Common myeloid progenitor, CD34-positive (primary cell): ENCODE measurements at regions not wholly inside any gene's neighbourhood (a gene's known extent, or its start where the extent isn't known, plus 50 kb on each side); places are given as distances from the start of the nearest gene placed in this dataset.

Experiments used
- CTCF ChIA-PET: fragments of 350-600 bp; sonication (Branson Sonifier 250); formaldehyde crosslinking; loops from one replicate; lab custom pipeline; 2021; ENCODE audit warnings: antibody characterized with exemption; lab: Charles Lee
- POLR2A ChIA-PET: fragments of 350-600 bp; sonication (Branson Sonifier 250); formaldehyde crosslinking; loops from one replicate; lab custom pipeline; 2021; ENCODE audit warnings: antibody characterized with exemption; lab: Charles Lee
- DNase-seq, 3 donors: peaks; one replicate each; pipeline versions ENCODE4 v3.0.0 to v3.0.0-alpha.2; 2013
- H3K27ac ChIP-seq, 2 experiments: 1 replicate in 1 of 2; 2 replicates in 1 of 2; pipeline ENCODE4 v1.7.0; 2013; ENCODE audit warnings: inconsistent platforms in 2 of 2, low read length in 2 of 2, mild to moderate bottlenecking in 2 of 2, low read depth in 1 of 2, moderate library complexity in 1 of 2; ENCODE audit not compliant: severe bottlenecking in 2 of 2, insufficient read depth in 1 of 2, poor library complexity in 1 of 2
- H3K27me3 ChIP-seq, 5 experiments: replicated peaks in 2 of 5; 1 replicate in 3 of 5; 2 replicates in 2 of 5; pipeline versions ENCODE4 v1.6.1 to v1.7.0; 2013; ENCODE audit warnings: low read length in 4 of 5, mild to moderate bottlenecking in 2 of 5, moderate library complexity in 2 of 5, inconsistent platforms in 1 of 5; ENCODE audit not compliant: insufficient read depth in 5 of 5, control insufficient read depth in 4 of 5
- H3K36me3 ChIP-seq, 4 experiments: 1 replicate in 2 of 4; 2 replicates in 2 of 4; pipeline versions ENCODE4 v1.6.1 to v1.7.0; 2013; ENCODE audit warnings: low read length in 3 of 4, control low read depth in 1 of 4, mild to moderate bottlenecking in 1 of 4; ENCODE audit not compliant: control insufficient read depth in 4 of 4, insufficient read depth in 4 of 4
- H3K4me1 ChIP-seq, 4 experiments: 1 replicate in 3 of 4; 2 replicates in 1 of 4; pipeline versions ENCODE4 v1.6.1 to v1.7.1; 2013; ENCODE audit warnings: low read length in 3 of 4, mild to moderate bottlenecking in 3 of 4, control low read depth in 1 of 4, inconsistent platforms in 1 of 4, moderate library complexity in 1 of 4; ENCODE audit not compliant: control insufficient read depth in 4 of 4, insufficient read depth in 4 of 4; ENCODE audit errors: control extremely low read depth in 1 of 4
- H3K4me3 ChIP-seq, 7 experiments: 1 replicate in 4 of 7; 2 replicates in 3 of 7; pipeline versions ENCODE4 v1.5.1 to v1.7.0; 2013; ENCODE audit warnings: mild to moderate bottlenecking in 7 of 7, low read length in 6 of 7, moderate library complexity in 6 of 7, inconsistent platforms in 2 of 7, low read depth in 2 of 7, control low read depth in 1 of 7; ENCODE audit not compliant: insufficient read depth in 4 of 7, control insufficient read depth in 1 of 7; ENCODE audit errors: extremely low read depth in 1 of 7
- H3K9me3 ChIP-seq, 5 experiments: 1 replicate in 4 of 5; 2 replicates in 1 of 5; pipeline versions ENCODE4 v1.6.1 to v1.7.1; 2013; ENCODE audit warnings: low read length in 4 of 5, mild to moderate bottlenecking in 2 of 5, inconsistent platforms in 1 of 5, low read depth in 1 of 5, moderate library complexity in 1 of 5; ENCODE audit not compliant: control insufficient read depth in 4 of 5, insufficient read depth in 2 of 5; ENCODE audit errors: control extremely low read depth in 1 of 5
- WGBS: methylation state at CpG from one replicate; pipeline ENCODE4 v1.1.5; 2013; ENCODE audit not compliant: insufficient coverage; 5-methylcytosine and 5-hydroxymethylcytosine counted together

- POLR2A ChIA-PET: no interaction called here
- Histone ChIP-seq H3K4me3 (no peak overlapping the region), H3K9me3 (peaks cover 0 to 1% (median 0%) of the 10 kb centered on the region in 5 experiments), H3K4me1 (peaks cover 0 to 7% (median under 1%) of the 10 kb centered on the region in 4 experiments), H3K27ac (no peak overlapping the region), H3K36me3 (no peaks in the 10 kb centered on the region), H3K27me3 (no peaks in the 10 kb centered on the region)
- WGBS: 0% methylated on average over 1 of the region's 1 CpG
- DNase-seq: peak; percentile 3 to 79 (median 46)
- CTCF ChIA-PET: no interaction called here
Measured at GRCh38 chr5:114243972-114244317, 117.9 kb upstream of the KCNN2 start.

DNA sequence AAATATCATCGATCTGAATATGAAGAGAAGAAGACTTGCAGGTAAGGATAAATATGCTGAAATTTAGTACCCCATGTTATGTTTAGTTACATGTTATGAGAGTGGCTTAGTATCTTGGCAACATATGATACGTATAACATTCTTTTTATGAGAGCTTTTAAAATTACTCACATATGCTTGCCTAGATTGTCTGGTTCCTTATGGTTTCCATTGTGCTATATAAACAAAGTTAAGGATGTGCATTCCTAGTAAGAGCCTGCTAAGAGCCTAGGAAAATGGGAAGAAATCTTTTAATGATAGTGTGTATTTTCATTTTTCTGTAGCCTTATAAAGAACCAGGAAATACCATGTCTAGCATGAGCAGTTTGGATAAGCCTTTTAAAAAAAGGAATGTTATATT lies 112.0 kb upstream of the KCNN2 start:
- no peaks in the 10 kb centered on the region for H3K36me3 ChIP-seq
- no peak overlapping the region for H3K4me3 ChIP-seq
- CTCF ChIA-PET: no interaction called here
- H3K9me3 ChIP-seq: no peaks in the 10 kb centered on the region
- POLR2A ChIA-PET: no interaction called here
- no peaks in the 10 kb centered on the region for H3K27me3 ChIP-seq
- no peak for DNase-seq
- no peak overlapping the region for H3K27ac ChIP-seq
- 100% methylated on average over 1 of the region's 2 CpGs for WGBS
- H3K4me1 ChIP-seq: no peaks in the 10 kb centered on the region

DNA sequence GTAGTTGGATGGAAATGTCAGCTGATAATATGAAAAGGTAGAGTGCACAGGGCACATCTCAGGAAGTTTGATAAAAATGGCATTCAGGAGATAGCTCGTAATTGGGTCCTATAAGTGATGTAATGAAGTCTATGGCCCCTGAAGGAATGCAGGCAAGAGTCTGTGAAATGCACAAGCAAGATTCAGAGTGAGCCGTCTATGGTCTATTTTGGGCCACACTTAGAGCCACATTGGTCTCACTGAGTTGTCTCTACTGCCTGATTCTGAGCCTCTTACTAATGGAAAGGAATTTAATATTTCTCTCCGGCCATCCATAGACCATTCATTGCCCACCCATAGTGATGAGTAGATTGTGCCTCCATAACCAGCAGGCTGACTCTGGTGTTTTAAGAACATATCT lies 111.3 kb upstream of the KCNN2 start:
- Histone ChIP-seq H3K36me3 (no peaks in the 10 kb centered on the region), H3K4me3 (no peak overlapping the region), H3K4me1 (no peaks in the 10 kb centered on the region), H3K27ac (no peak overlapping the region), H3K27me3 (no peaks in the 10 kb centered on the region), H3K9me3 (no peaks in the 10 kb centered on the region)
- 92% methylated on average over 2 of the region's 3 CpGs for WGBS
- ChIA-PET POLR2A (no interaction called here), CTCF (no interaction called here)
- no peak for DNase-seq

DNA sequence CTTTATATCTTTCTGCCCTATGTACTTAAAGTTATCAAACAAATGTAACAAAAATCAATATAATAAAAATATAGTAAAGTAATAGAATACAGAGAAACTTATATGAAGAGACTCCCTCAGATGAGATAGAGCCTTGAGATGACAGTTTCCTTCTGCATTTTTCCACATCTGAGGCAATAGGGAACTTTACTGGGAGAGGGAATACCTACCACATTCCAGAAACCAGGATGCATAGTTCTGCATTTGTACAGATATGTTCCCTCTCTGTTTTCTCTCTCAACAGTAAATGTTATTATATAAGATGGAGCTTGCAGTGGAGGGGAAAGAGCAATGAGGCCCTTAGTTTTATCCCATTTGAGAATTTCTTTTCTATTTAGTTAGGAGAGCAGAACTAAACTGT lies 109.6 kb upstream of the KCNN2 start:
- POLR2A ChIA-PET: no interaction called here
- H3K36me3 ChIP-seq: no peaks in the 10 kb centered on the region
- no peaks in the 10 kb centered on the region for H3K4me1 ChIP-seq
- no peak for DNase-seq
- H3K4me3 ChIP-seq: no peak overlapping the region
- H3K27ac ChIP-seq: no peak overlapping the region
- no peaks in the 10 kb centered on the region for H3K27me3 ChIP-seq
- H3K9me3 ChIP-seq: no peaks in the 10 kb centered on the region
- CTCF ChIA-PET: no interaction called here

- no peak for DNase-seq
- ChIA-PET POLR2A (no interaction called here), CTCF (no interaction called here)
- Histone ChIP-seq H3K4me3 (no peak overlapping the region), H3K36me3 (no peaks in the 10 kb centered on the region), H3K27ac (no peak overlapping the region), H3K9me3 (no peaks in the 10 kb centered on the region), H3K27me3 (no peaks in the 10 kb centered on the region), H3K4me1 (no peaks in the 10 kb centered on the region)
- WGBS: 47% methylated on average over 3 of the region's 3 CpGs
Measured at GRCh38 chr5:114255260-114255659, 106.6 kb upstream of the KCNN2 start.

DNA sequence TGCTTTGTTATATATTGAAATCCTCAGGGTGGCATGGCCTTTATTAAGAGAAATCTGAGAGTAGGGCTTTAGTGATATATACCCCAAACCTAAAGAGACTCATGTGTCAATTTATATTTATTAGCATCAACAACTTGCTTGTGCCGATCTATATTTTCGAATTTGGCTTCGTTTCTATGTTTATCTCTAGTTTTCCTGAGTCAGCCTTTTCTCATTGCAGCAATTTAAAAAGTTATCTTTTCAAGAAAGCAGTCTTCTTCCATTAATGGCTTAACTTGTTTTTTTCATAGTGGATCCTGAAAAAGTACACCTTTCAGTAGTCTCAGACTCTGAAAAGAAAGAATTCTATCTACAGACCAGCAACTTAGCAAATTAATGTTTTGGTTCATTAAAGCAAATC lies 99.9 kb upstream of the KCNN2 start:
- no peak for DNase-seq
- Histone ChIP-seq H3K27me3 (peaks cover 0 to 2% (median 0%) of the 10 kb centered on the region in 5 experiments), H3K36me3 (no peaks in the 10 kb centered on the region), H3K27ac (no peak overlapping the region), H3K4me3 (no peak overlapping the region), H3K4me1 (no peaks in the 10 kb centered on the region), H3K9me3 (no peaks in the 10 kb centered on the region)
- WGBS: 100% methylated on average over 3 of the region's 3 CpGs
- ChIA-PET CTCF (interaction anchor here (1.4 kb wide), 1 partner anchor 10 kb away, joined by 3 read pairs; no protein-coding TSS in a partner anchor), POLR2A (no interaction called here)

- Histone ChIP-seq H3K4me1 (no peaks in the 10 kb centered on the region), H3K27ac (no peak overlapping the region), H3K9me3 (no peaks in the 10 kb centered on the region), H3K27me3 (peaks cover 0 to 2% (median 0%) of the 10 kb centered on the region in 5 experiments), H3K4me3 (no peak overlapping the region), H3K36me3 (no peaks in the 10 kb centered on the region)
- DNase-seq: no peak
- ChIA-PET POLR2A (no interaction called here), CTCF (no interaction called here)
- no CpG with 5 or more reads among the region's 2 CpGs for WGBS
Measured at GRCh38 chr5:114265432-114266060, 96.3 kb upstream of the KCNN2 start.
